ENCODE measurements at regions not wholly inside any gene's neighbourhood (a gene's known extent, or its start where the extent isn't known, plus 50 kb on each side); places are given as distances from the start of the nearest gene placed in this dataset.
"Not testable (repeated sequence)": the region's sequence is repeated elsewhere in the genome, so short reads cannot be mapped to it uniquely, and the experiment has no call there.

GRCh38 chr6:2569420-2569819 lies 181.3 kb downstream of the MYLK4 start:
- H3K36me3 ChIP-seq (ENCODE audit: control insufficient read depth in 2 of 2, insufficient read depth in 1 of 2, low read length in 2 of 2); H3K27ac ChIP-seq (ENCODE audit: extremely low read depth, low read depth, low read length); H3K9me3 ChIP-seq (ENCODE audit: control insufficient read depth, insufficient read depth, low read depth, low read length); H3K4me3 ChIP-seq (ENCODE audit: low read depth, low read length); H3K4me1 ChIP-seq (ENCODE audit: control insufficient read depth, insufficient read depth, low read length); POLR2A ChIA-PET: not testable (repeated sequence)
- CTCF ChIA-PET: interaction anchor here (0.9 kb wide), 1 partner anchor 61 kb away, joined by 3 read pairs; no protein-coding TSS in a partner anchor

- TF ChIP-seq ZBTB17 (tag by site-specific recombination; IDR thresholded peaks at IDR 0.05) (no peak), ZNF843 (tag by site-specific recombination; IDR thresholded peaks at IDR 0.05) (no peak), SP2 (tag by site-specific recombination; IDR thresholded peaks at IDR 0.05) (no peak), ZBTB8A (tag by site-specific recombination; IDR thresholded peaks at IDR 0.05) (no peak), ZNF311 (tag by site-specific recombination; IDR thresholded peaks at IDR 0.05; ENCODE audit: borderline replicate concordance) (no peak), IKZF3 (tag by site-specific recombination; IDR thresholded peaks at IDR 0.05) (no peak), ZNF146 (tag by site-specific recombination; IDR thresholded peaks at IDR 0.05) (no peak), ZNF335 (tag by site-specific recombination; conservative IDR thresholded peaks at IDR 0.05) (no peak), BCL11B (tag by site-specific recombination; IDR thresholded peaks at IDR 0.05; ENCODE audit: low read depth) (no peak), ZNF623 (tag by site-specific recombination; IDR thresholded peaks at IDR 0.05) (no peak), ZXDB (tag by site-specific recombination; IDR thresholded peaks at IDR 0.05) (no peak), ZBTB7A (tag by site-specific recombination; IDR thresholded peaks at IDR 0.05; ENCODE audit: low read depth) (no peak), WT1 (tag by site-specific recombination; IDR thresholded peaks at IDR 0.05) (no peak), ZNF362 (tag by site-specific recombination; IDR thresholded peaks at IDR 0.05) (no peak), ZNF2 (tag by site-specific recombination; IDR thresholded peaks at IDR 0.05) (no peak), FEZF1 (tag by site-specific recombination; IDR thresholded peaks at IDR 0.05) (no peak)
- CTCF ChIA-PET: no interaction called here
- no peaks in the 10 kb centered on the region for H3K9me3 ChIP-seq (ENCODE audit: control insufficient read depth, insufficient read depth, low read depth, low read length)
- H3K36me3 ChIP-seq (ENCODE audit: control insufficient read depth in 2 of 2, insufficient read depth in 1 of 2, low read length in 2 of 2): no peaks in the 10 kb centered on the region
- POLR2A ChIA-PET: no interaction called here
- H3K4me3 ChIP-seq (ENCODE audit: low read depth, low read length): no peak overlapping the region
- H3K27ac ChIP-seq (ENCODE audit: extremely low read depth, low read depth, low read length): no peak overlapping the region
- H3K4me1 ChIP-seq (ENCODE audit: control insufficient read depth, insufficient read depth, low read length): 0 out of 2 replicates have a peak, but pooled peaks cover 3% of the 10 kb centered on the region
Observed at GRCh38 chr6:2566048-2566447, 184.7 kb downstream of the MYLK4 start.

GRCh38 chr6:2565499-2565898 lies 185.2 kb downstream of the MYLK4 start:
- POLR2A ChIA-PET: no interaction called here
- CTCF ChIA-PET: no interaction called here

More at GRCh38 chr6:2565499-2565898, 185.2 kb downstream of the MYLK4 start:
- Histone ChIP-seq H3K4me3 (ENCODE audit: low read depth, low read length) (no peak overlapping the region), H3K4me1 (ENCODE audit: control insufficient read depth, insufficient read depth, low read length) (0 out of 2 replicates have a peak, but pooled peaks cover 3% of the 10 kb centered on the region), H3K36me3 (ENCODE audit: control insufficient read depth in 2 of 2, insufficient read depth in 1 of 2, low read length in 2 of 2) (no peaks in the 10 kb centered on the region), H3K27ac (ENCODE audit: extremely low read depth, low read depth, low read length) (no peak overlapping the region), H3K9me3 (ENCODE audit: control insufficient read depth, insufficient read depth, low read depth, low read length) (no peaks in the 10 kb centered on the region)
- TF ChIP-seq ZNF19 (tag by site-specific recombination; IDR thresholded peaks at IDR 0.05; ENCODE audit: low read depth) (no peak), ZNF175 (tag by site-specific recombination; IDR thresholded peaks at IDR 0.05) (no peak), ZNF792 (tag by site-specific recombination; IDR thresholded peaks at IDR 0.05) (no peak), ZNF174 (tag by site-specific recombination; IDR thresholded peaks at IDR 0.05) (no peak), KLF10 (tag by site-specific recombination; IDR thresholded peaks at IDR 0.05) (no peak), ZNF529 (tag by site-specific recombination; IDR thresholded peaks at IDR 0.05; ENCODE audit: insufficient replicate concordance) (no peak), ZNF112 (tag by site-specific recombination; IDR thresholded peaks at IDR 0.05) (no peak), ZNF211 (tag by site-specific recombination; IDR thresholded peaks at IDR 0.05; ENCODE audit: low read depth) (no peak), ZNF24 (tag by site-specific recombination; IDR thresholded peaks at IDR 0.05) (no peak), ZSCAN30 (tag by site-specific recombination; IDR thresholded peaks at IDR 0.05) (no peak), ZNF148 (tag by site-specific recombination; IDR thresholded peaks at IDR 0.05; ENCODE audit: borderline replicate concordance) (no peak), ZNF664 (tag by site-specific recombination; IDR thresholded peaks at IDR 0.05) (no peak), ZNF560 (tag by site-specific recombination; IDR thresholded peaks at IDR 0.05; ENCODE audit: borderline replicate concordance) (no peak), GFI1B (tag by site-specific recombination; IDR thresholded peaks at IDR 0.05) (no peak), SP2 (tag by site-specific recombination; IDR thresholded peaks at IDR 0.05) (no peak), ZNF37A (tag by site-specific recombination; IDR thresholded peaks at IDR 0.05) (no peak), ZNF830 (tag by site-specific recombination; IDR thresholded peaks at IDR 0.05; ENCODE audit: low read depth) (no peak)
